Suppressor macrophage treated with lipopolysaccharide for 1 hour (primary cell): ENCODE measurements at regions not wholly inside any gene's neighbourhood (a gene's known extent, or its start where the extent isn't known, plus 50 kb on each side); places are given as distances from the start of the nearest gene placed in this dataset.

ENCODE experiments used
- DNase-seq, 3 donors: peaks; one replicate each; pipeline ENCODE4 v3.0.0-alpha.2; 2020 to 2022

DNA sequence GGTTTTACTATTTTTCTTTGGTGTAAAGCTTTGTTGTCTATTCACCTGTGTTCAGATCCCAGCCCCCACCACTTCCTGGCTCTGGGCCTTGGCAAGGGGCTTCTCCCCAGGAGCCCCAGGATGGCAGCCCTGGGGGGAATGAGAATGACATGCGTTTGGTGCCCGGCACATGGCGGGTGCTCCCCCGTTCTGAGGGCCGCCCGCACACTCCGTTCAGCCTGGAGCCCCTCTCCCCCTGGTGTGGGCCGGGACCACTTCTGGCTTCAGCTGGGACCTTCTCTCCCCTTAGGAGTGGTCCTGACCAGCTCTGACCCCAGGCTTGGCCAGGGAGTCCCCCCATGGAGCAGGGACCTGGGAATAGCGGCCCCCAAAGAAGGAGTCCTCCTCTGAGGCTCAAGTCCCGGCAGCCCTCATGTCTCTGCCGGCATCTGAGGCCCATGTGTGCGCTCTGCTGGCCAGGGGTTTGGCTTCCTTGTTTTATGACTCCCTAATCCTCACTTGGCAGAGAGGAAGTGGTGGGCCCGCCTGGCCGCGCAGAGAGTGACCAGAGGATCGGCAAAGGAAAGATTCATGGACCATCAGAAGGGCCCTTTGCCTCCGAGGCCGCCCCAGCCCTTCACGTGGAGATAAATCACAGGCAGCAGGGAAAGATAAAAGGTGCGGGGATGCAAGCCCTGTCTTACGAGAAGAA lies 57.0 kb upstream of the LMX1B start:
- no peak for DNase-seq

DNA sequence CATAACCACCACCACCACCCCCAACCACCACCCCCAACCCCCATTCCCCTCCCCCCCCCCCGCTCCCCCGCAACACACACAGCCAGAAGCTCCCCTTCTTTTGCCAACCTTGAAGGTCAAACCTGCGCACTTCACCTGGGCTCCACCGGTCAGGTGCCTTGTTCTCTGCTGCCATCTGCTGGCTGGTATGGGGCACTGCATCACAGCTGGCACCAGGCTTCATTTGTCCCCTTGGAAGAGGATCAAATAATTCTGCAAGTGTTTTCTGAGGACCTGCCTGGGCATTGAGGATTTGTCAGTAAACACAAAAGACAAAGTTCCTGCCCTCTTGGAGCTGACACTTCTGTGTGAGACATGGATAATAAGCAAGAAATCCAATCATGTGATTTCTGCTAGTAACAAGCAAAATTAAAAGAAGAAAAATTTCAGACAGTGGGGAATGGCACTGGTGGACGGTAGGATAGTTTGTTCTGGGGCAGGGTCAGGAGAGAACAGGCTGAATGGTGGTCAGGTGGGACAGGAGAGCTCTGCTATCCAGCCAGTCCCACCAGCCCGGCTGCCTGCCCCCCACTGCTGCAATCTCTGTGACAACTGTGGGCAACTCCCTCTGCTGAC lies 55.6 kb upstream of the LMX1B start:
- peak; percentile 56 to 65 (median 59) for DNase-seq

DNA sequence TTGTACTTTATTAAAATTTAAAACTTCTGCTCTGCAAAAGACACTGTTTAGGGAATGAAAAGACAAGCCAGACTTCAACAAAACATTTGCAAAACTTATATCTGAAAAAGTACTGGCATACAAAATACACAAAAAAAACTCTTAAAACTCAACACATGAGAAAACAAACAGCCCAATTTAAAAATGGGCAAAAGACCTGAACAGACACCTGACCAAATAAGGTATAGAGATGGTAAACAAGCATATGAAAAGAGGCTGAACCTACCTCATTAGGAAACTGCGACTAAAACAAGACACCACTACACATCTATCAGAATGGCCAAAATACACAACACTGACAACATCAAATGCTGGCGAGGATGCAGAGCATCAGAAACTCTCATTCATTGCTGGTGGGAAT lies 54.4 kb upstream of the LMX1B start:
- no peak for DNase-seq

DNA sequence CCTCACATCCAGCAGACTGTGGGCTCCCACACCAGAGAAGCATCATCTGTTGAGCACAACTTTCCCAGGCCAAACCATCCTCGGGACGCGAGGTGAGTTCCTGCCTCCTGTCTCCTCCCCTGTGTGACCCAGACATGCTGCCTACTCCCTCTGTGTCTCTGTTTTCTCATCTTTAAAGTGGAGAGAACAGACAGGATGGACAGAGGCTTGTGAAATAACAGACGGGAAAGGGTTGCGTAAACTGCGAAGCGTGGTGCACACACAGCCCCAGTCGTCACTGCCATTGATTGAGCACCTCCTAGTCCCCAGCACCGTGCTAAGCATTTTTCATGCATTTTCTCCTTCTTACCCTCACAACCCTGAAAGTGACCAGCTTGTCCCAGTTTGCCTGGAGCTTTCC lies 52.1 kb upstream of the LMX1B start:
- DNase-seq = peak; percentile 40 to 48 (median 47)

DNA sequence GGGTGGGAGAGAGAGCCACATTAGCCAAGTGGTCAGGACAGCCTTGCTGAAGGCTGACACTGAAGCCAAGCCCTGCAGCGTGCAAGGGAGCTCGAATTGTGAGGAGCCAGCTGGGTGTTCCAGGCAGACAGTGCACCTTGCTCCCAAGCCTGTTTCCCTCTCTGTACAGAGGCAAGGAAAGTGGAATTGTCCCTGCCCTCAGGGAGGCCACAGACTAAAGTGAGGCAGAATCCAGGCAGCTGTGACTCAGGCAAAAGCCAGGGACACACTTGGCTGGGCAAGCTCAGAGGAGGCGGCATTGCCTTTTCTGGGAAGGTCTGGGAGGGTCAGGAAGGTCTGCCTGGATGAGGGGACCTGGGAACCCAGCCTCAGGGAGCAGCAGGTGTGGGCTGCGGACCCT lies 50.2 kb upstream of the LMX1B start:
- no peak for DNase-seq
